ENCODE measurements at regions not wholly inside any gene's neighbourhood (a gene's known extent, or its start where the extent isn't known, plus 50 kb on each side); places are given as distances from the start of the nearest gene placed in this dataset.

- Histone ChIP-seq H3K23ac (ENCODE audit: insufficient read length, low read depth, low read length) (no peak overlapping the region), H3K9ac (ENCODE audit: extremely low read depth, insufficient read length, low read length) (no peak overlapping the region), H2BK5ac (ENCODE audit: insufficient read length, low read length) (no peak overlapping the region), H3K9me3 (ENCODE audit: control insufficient read depth, low read depth, low read length) (peaks cover 5% of the 10 kb centered on the region), H2BK12ac (ENCODE audit: insufficient read length, low read depth, low read length) (no peak overlapping the region), H2AFZ (ENCODE audit: low read length) (no peak overlapping the region), H2BK120ac (ENCODE audit: low read depth, low read length, poor library complexity, severe bottlenecking) (no peak overlapping the region), H2BK15ac (ENCODE audit: low read depth, low read length) (no peak overlapping the region), H3K14ac (ENCODE audit: insufficient read depth, low read length) (no peak overlapping the region), H4K5ac (ENCODE audit: insufficient read length, low read depth, low read length) (no peak overlapping the region), H3K27me3 (ENCODE audit: insufficient read depth, low read length) (no peaks in the 10 kb centered on the region), H3K23me2 (ENCODE audit: insufficient read length, low read depth, low read length, poor library complexity, severe bottlenecking) (no peaks in the 10 kb centered on the region), H2AK5ac (ENCODE audit: insufficient read length, low read length) (no peak overlapping the region), H3T11ph (ENCODE audit: low read length) (no peak overlapping the region), H3K4me2 (ENCODE audit: insufficient read depth, insufficient read length, low read length) (no peak overlapping the region), H3K27ac (ENCODE audit: insufficient read length, low read depth, low read length) (no peak overlapping the region), H4K20me1 (ENCODE audit: control insufficient read depth, insufficient read depth, insufficient read length) (no peaks in the 10 kb centered on the region), H3K56ac (ENCODE audit: insufficient read length, low read depth, low read length) (no peak overlapping the region), H3K79me2 (ENCODE audit: insufficient read depth, low read length) (no peaks in the 10 kb centered on the region), H3K4me1 (ENCODE audit: insufficient read depth, low read length) (no peaks in the 10 kb centered on the region), H4K8ac (replicated peaks; ENCODE audit: insufficient read length, low read depth, low read length) (no peak overlapping the region), H4K91ac (ENCODE audit: insufficient read length, low read depth, low read length) (no peak overlapping the region), H3K4ac (ENCODE audit: low read depth, low read length) (no peak overlapping the region), H3K79me1 (ENCODE audit: insufficient read depth, low read depth, low read length, poor library complexity, severe bottlenecking) (no peaks in the 10 kb centered on the region), H2BK20ac (ENCODE audit: low read depth, low read length, poor library complexity, severe bottlenecking) (no peak overlapping the region), H3K18ac (ENCODE audit: insufficient read length, low read depth, low read length) (no peak overlapping the region)
- H3K4me1 Mint-ChIP-seq, result peaks cover 5 to 6% of the 10 kb centered on the region in 2 experiments
- DNase-seq, result no peak
- H3K36me3 Mint-ChIP-seq (ENCODE audit: insufficient read depth in 1 of 3, low read depth in 3 of 3), result peaks cover 3 to 12% (median 3%) of the 10 kb centered on the region in 3 experiments; a peak in 6 of 7 replicates
- no peak overlapping the region for H3K4me3 Mint-ChIP-seq
- no peak overlapping the region for H3K27ac Mint-ChIP-seq
- peaks cover 3% of the 10 kb centered on the region for H3K27me3 Mint-ChIP-seq (ENCODE audit: low read depth)
- peaks cover 7 to 8% of the 10 kb centered on the region in 2 experiments for H3K9me3 Mint-ChIP-seq
- TF ChIP-seq CTCF (conservative IDR thresholded peaks at IDR 0.05), result no peak
- WGBS (ENCODE audit: extremely low coverage, insufficient read length, low lambda C conversion rate), result no CpG with 5 or more reads among the region's 14 CpGs
Measured at GRCh38 chr1:55572878-55573734, 357.9 kb upstream of the USP24 start.

Data from H9 (cell line).